ENCODE measurements at regions not wholly inside any gene's neighbourhood (a gene's known extent, or its start where the extent isn't known, plus 50 kb on each side); places are given as distances from the start of the nearest gene placed in this dataset.

DNA sequence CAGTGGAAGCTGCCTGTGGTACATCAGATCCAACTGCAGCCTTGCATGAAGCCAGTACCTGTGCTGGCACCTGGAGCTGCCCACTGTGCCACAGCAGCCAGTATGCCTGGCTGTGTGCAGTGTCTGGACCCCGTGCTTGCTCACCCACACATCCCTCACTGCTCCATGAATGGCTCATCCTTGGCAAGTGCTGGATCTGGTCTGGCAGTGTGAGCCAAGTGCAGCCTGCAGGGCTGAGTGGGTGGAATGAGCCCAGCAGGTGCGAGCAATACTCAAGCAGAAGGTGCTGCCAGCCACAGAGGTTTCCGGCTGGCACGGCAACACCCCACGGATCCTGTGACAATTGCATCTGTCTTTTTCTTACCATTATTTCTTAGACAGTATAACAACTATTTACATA lies 488.2 kb upstream of the ROBO2 start:
- Histone ChIP-seq H3K9ac (replicated peaks in 1 of 4; ENCODE audit: extremely low read depth in 1 of 4, low read depth in 3 of 4, low read length in 3 of 4) (no peak overlapping the region), H2BK120ac (replicated peaks; ENCODE audit: low read depth, low read length) (no peak overlapping the region), H3K36me3 (ENCODE audit: control insufficient read depth in 2 of 4, insufficient read depth in 4 of 4, low read length in 3 of 4) (no peaks in the 10 kb centered on the region), H4K20me1 (replicated peaks in 1 of 2; ENCODE audit: control insufficient read depth in 1 of 2, insufficient read depth in 2 of 2, low read length in 2 of 2) (no peaks in the 10 kb centered on the region), H2BK5ac (ENCODE audit: low read depth, low read length) (no peak overlapping the region), H3K9me3 (ENCODE audit: insufficient read depth in 2 of 2, low read depth in 1 of 2, low read length in 1 of 2) (no peaks in the 10 kb centered on the region), H3K27ac (ENCODE audit: low read depth, low read length) (no peak overlapping the region), H4K91ac (replicated peaks; ENCODE audit: insufficient read length, low read length) (no peak overlapping the region), H3K23me2 (ENCODE audit: low read depth, low read length) (no peaks in the 10 kb centered on the region; the same call in 1 of the 2 replicates), H3K4me2 (ENCODE audit: insufficient read depth in 1 of 2, low read depth in 2 of 2, low read length in 2 of 2) (no peak overlapping the region), H3K18ac (ENCODE audit: extremely low read depth, low read length) (no peak overlapping the region), H2BK20ac (ENCODE audit: low read length) (no peak overlapping the region), H3K23ac (ENCODE audit: insufficient read length) (no peak overlapping the region), H3K4ac (replicated peaks; ENCODE audit: insufficient read length, low read depth, low read length) (no peak overlapping the region), H2AFZ (ENCODE audit: low read length) (no peak overlapping the region), H3K27me3 (replicated peaks in 1 of 4; ENCODE audit: control insufficient read depth in 3 of 4, extremely low read depth in 1 of 4, insufficient read depth in 3 of 4, low read length in 3 of 4) (no peaks in the 10 kb centered on the region), H3K4me3 (ENCODE audit: extremely low read depth in 1 of 4, insufficient read depth in 2 of 4, low read depth in 3 of 4, low read length in 4 of 4) (no peak overlapping the region), H3K4me1 (replicated peaks in 1 of 4; ENCODE audit: control insufficient read depth in 3 of 4, insufficient read depth in 4 of 4, low read length in 3 of 4) (no peaks in the 10 kb centered on the region), H2AK5ac (ENCODE audit: low read depth, low read length) (no peak overlapping the region), H2BK15ac (ENCODE audit: low read length) (no peak overlapping the region), H3K14ac (ENCODE audit: insufficient read length) (no peak overlapping the region), H3K79me1 (ENCODE audit: low read depth, low read length) (no peaks in the 10 kb centered on the region), H3K79me2 (ENCODE audit: control insufficient read depth in 1 of 2, insufficient read depth in 2 of 2, low read length in 2 of 2) (no peaks in the 10 kb centered on the region), H4K5ac (ENCODE audit: insufficient read length, low read depth, low read length) (no peak overlapping the region), H4K8ac (ENCODE audit: extremely low read depth, insufficient read depth, low read length) (no peak overlapping the region), H3K56ac (replicated peaks; ENCODE audit: insufficient read length, low read depth, low read length) (no peak overlapping the region), H2BK12ac (ENCODE audit: low read depth, low read length) (no peak overlapping the region)
- FAIRE-seq (no peak), DNase-seq (ENCODE audit: low read depth in 1 of 2, low spot score in 2 of 2) (no peak)
- WGBS, 2 experiments (ENCODE audit: extremely low coverage in 1 of 2, insufficient coverage in 1 of 2, insufficient read length in 1 of 2, insufficient replicate concordance in 2 of 2, low coverage in 1 of 2, low lambda C conversion rate in 2 of 2, missing lambda C conversion rate in 1 of 2) = 96% methylated on average over 5 of the region's 5 CpGs; no CpG with 5 or more reads in 1 of the 2 experiments
- ChIA-PET POLR2A (ENCODE audit: partially characterized antibody) (no interaction called here), CTCF (ENCODE audit: partially characterized antibody) (interaction anchor here (1.4 to 2.3 kb wide), 3 partner anchors 18 to 34 kb away, joined by 3 to 10 read pairs (median 10); no protein-coding TSS in a partner anchor)
- TF ChIP-seq EZH2 (IDR thresholded peaks at IDR 0.05; ENCODE audit: low read depth, low read length, severe bottlenecking) (no peak), SUZ12 (IDR thresholded peaks at IDR 0.05; ENCODE audit: low read length) (no peak), BACH1 (IDR thresholded peaks at IDR 0.05; ENCODE audit: low read length) (no peak), CREB1 (IDR thresholded peaks at IDR 0.05) (no peak), GTF2F1 (IDR thresholded peaks at IDR 0.05; ENCODE audit: borderline replicate concordance, low read depth, low read length) (no peak), MAFK (IDR thresholded peaks at IDR 0.05; ENCODE audit: low read depth, low read length) (no peak), EGR1 (IDR thresholded peaks at IDR 0.05; ENCODE audit: borderline replicate concordance, low read depth, low read length) (no peak), KDM4A (IDR thresholded peaks at IDR 0.05; ENCODE audit: low read depth, low read length, severe bottlenecking) (no peak), RNF2 (IDR thresholded peaks at IDR 0.05; ENCODE audit: borderline replicate concordance, low read depth, low read length, missing control alignments, poor library complexity, severe bottlenecking) (no peak), HDAC2 (IDR thresholded peaks at IDR 0.05; ENCODE audit: borderline replicate concordance in 1 of 2, low read depth in 2 of 2, low read length in 2 of 2) (no peak), CEBPB (IDR thresholded peaks at IDR 0.05; ENCODE audit: low read depth, low read length) (no peak), TAF7 (optimal IDR thresholded peaks at IDR 0.05; ENCODE audit: borderline replicate concordance, low read depth, low read length) (no peak)
- TF ChIP-seq, protein P1, sequence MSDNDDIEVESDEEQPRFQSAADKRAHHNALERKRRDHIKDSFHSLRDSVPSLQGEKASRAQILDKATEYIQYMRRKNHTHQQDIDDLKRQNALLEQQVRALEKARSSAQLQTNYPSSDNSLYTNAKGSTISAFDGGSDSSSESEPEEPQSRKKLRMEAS (IDR thresholded peaks at IDR 0.05) = no peak

Data from H1 (cell line).